8988T (cell line): ENCODE measurements at regions not wholly inside any gene's neighbourhood (a gene's known extent, or its start where the extent isn't known, plus 50 kb on each side); places are given as distances from the start of the nearest gene placed in this dataset.

ENCODE experiments used
- DNase-seq: peaks from one replicate; pipeline ENCODE4 v3.0.0; 2011

GRCh38 chr3:23748398-23749110 is 57.2 kb upstream of the UBE2E1 start:
- no peak for DNase-seq

DNA sequence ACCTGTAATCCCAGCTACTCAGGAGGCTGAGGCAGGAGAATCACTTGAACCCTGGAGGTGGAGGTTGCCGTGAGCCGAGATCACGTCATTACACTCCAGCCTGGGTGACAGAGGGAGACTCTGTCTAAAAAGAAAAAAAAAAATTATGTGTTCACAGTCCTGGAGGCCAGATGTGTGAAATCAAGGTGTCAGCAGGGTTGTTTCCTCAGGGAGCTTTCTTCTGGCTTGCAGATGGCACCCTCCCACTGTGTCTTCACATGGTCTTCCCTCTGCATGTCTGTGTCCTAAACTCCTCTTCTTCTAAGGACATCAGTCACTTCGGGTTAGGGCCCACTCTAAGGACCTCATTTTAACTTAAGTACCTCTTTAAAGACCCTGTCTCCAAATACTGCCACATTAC is 56.1 kb upstream of the UBE2E1 start:
- no peak for DNase-seq

GRCh38 chr3:23750573-23751210 is 55.1 kb upstream of the UBE2E1 start:
- DNase-seq, result no peak

DNA sequence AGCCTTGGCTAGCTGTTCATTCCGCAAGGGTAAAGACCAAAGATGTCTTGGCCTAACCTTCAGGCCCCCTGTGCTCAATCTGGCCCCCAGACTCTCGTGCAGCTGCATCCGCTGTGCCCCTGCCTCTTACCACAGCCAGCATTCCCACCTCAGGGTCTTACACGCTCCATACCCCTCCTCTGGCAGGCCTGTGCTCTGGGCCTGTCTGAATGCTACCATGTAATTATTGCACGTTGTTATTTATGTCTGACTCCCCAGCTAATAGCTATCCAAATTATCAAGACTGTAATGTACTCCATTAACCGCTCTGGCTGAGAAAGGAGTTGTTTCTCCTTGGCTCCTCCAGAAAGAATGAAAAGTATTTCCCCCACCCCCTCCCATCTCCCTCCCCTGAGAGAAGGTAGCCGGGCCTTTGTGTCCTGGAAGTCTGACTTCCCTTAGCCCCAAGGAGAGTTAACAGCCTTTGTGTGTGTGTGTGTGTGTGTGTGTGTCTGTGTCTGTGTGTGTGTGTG is 54.5 kb upstream of the UBE2E1 start:
- DNase-seq, result no peak

DNA sequence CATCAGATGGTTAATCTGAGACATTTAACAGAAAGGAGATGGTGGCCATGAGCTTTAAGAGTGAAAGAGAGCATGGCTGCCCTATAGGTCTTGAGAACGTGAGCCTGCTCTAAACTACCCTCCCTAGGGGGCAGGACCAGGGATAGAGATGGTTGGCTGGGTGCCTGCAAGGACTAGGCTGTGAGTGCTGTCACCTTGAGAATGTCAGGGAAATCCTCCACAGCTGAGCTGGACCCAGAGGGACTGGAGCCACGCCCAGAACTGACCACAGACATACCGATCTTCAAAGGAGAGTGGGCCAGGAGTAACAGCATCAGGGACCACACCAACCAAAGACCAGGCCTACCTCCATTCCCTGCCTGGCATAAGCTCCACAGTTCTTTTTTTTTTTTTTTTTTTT is 53.6 kb upstream of the UBE2E1 start:
- no peak for DNase-seq

GRCh38 chr3:23754215-23754614 is 51.5 kb upstream of the UBE2E1 start:
- no peak for DNase-seq
